Nucleus accumbens (tissue), 56 donors: ENCODE measurements at regions not wholly inside any gene's neighbourhood (a gene's known extent, or its start where the extent isn't known, plus 50 kb on each side); places are given as distances from the start of the nearest gene placed in this dataset.
"Not testable (repeated sequence)": the region's sequence is repeated elsewhere in the genome, so short reads cannot be mapped to it uniquely, and the experiment has no call there.

Experiments used
- DNase-seq, 56 donors: peaks; one replicate each; lab custom pipeline; 2025; lab: John Stamatoyannopoulos, UW

DNA sequence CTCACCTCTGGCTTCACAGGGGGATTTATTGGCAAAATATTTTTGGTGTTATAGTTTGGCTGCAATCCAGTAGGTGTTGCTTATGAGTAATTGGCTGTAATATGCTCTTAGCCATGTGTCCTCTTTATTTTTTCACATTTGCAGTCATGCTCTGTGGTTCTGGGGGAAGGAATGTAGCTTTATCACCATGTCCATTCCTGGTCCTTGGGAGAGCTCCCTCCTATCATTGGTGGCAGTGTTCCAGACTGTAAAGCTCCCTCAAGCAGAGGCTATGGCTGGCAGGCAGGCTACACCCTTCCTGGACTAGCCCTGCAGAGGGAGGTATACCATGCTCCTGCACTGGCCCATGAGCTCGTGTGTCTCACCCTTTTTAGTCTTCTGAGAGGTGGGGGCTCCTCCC, 120.0 kb upstream of the FSIP2 start:
- no peak for DNase-seq

DNA sequence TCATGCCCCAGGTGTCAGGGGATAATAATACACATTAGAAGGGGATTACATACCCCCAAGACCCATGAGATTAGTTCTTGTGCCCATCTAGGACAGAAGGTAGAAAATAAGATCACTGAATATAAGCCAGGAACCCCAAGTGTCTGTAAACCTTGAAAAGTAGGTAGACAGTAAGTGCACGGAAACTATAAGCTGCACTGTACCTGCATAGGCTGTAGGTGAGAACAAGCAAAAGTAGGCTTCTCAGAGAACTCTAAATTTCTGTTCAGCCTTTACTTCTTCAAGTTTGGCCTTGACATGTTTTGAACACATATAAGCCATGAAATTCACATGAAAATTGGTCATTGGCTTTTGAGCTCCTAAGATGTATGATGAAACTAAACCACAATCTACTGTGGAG, 113.0 kb upstream of the FSIP2 start:
- DNase-seq = no peak

DNA sequence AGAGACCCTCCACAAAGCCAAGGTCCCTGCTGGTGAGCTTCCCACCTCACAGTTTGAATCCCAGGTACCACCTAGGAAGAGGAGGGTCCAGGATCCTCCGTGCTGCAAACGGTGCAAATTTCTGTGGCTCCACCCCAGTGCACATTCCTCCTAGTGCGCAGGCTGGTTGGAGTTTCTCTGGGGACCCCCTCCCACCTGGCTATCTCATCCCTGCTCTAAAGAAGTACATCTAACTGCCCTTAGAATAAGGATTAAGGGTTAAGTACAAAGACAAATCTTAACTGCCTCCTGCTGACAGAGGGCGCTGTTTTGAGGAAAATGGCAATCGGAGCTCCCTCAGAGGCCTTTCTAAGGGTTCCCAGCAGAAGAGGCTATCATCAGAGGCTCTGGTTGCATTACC, 109.6 kb upstream of the FSIP2 start:
- no peak for DNase-seq

DNA sequence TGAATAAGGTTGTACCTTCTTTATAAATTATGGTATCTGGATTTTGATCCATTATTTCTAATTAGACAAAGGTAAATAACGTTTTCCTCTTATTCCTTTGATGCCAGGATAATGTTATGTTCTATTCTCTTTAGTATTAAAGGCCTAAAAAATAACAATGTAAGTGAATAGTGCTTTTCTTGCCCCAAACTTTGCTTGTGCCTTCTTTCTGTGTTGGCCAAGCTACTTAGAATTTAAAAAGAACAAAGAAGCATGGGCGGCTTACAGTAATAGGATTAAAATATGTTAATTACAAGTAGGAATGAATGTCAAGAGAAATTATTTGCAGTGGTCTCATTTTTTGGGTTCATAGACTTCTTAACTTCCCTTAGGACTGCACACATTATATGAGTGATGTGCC, 105.0 kb upstream of the FSIP2 start:
- DNase-seq = no peak

DNA sequence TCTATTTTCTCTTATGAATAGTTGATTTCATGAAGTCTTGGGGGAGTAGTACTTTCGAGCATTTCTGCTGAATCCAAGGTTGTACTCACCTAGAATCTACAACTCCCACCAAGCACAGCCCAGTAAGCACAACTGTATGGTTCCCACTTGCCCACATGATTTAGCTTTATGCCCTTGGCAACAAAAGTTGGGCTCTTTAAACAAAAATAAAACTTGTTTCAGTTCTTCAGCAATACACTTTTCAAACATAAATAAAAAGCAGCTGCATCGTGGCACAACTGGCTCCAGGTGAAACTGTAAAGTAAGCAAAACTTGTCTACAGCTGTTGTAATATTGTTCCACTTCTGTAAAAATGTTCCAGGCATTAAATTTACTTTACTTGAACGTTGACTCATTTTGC, 99.8 kb upstream of the FSIP2 start:
- no peak for DNase-seq

DNA sequence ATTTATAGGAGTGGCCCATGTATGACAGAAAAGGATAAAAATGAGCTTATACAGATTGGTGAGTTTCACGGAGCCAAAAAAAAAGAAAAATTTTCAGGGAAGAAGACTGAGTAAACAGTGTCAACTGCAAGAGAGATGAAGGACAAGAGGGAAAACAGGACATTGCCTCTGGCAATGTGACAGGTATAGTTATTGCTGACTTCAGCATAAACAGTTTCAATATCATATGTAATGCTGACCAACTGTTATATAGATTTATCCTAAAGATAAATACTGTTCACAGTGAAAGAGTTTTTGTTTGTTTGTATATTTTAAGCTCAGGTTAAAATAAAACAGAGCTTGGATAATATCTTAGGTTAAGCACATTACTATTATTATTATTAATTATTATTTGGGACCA, 98.0 kb upstream of the FSIP2 start:
- DNase-seq = no peak

DNA sequence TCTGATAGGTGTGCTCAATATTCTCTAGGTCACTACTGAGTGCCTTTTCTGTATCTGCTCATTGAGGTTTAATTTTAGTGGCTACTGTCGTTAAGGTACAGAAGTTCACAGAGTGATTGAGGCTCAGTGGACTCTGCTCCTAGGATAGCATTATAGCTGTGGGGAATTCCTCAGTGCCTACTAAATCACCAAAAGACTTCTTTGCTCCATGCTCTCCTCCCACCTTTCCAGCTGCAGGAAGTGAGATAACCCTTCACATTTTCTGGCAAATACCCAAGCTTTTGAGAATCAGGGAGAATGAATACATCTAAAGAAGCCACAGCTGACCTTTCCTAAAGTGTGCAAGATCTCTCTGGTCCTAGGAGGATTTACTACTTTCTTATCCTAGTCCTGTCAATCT, 95.2 kb upstream of the FSIP2 start:
- DNase-seq = no peak

DNA sequence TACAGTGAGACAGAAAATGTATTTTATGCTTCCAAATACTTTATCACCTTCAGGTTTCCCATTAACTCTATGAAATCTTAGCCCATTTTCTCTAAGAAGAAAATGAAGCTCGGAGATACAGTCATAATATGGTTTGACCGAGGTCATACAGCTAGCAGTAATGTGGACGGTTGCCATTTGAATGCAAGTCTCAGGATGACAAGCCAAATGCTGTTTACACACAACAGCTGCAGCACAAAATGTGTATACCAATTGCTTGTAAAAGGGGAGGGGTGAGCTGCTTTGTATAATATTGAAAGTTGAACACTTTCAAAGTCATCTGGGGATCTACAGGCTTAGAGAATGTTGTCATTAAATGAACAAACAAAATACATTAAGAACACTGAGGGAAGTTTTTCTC, 93.8 kb upstream of the FSIP2 start:
- DNase-seq = no peak

DNA sequence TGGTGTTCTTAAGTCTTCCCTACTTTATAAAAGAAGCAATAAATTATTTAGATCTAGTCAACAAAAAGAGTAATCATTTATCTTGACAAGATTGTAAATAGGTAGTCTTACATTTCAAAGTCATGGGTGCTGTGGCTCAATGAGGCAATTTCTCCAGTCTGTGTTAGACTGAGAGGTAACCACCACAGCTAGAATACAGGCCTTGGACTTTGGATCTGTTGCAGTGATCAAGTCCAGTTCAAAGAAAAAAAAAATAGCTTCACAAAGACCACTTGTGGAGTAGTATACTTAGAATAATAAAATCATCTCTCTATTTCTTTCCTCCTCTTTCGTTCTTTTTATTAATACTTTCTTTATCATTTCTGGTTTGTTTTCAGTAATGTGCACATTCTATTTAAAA, 93.1 kb upstream of the FSIP2 start:
- DNase-seq = no peak

DNA sequence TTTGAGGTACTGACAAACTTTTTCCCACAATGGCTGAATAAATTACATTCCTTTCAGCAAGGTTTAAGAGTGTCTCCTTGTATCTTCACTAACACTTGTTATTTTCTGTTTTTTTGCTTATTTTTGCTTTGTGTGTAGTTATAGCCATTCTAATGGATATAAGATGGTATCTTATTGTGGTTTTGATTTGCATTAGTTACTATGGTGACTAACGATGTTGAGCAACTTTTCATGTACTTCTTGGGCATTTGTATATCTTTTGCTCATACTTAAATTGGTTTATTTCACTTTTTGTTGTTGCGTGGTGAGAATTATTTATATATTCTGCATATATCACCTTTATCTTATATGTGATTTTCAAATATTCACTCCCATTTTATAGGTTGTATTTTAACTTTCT, 79.9 kb upstream of the FSIP2 start:
- no peak for DNase-seq

DNA sequence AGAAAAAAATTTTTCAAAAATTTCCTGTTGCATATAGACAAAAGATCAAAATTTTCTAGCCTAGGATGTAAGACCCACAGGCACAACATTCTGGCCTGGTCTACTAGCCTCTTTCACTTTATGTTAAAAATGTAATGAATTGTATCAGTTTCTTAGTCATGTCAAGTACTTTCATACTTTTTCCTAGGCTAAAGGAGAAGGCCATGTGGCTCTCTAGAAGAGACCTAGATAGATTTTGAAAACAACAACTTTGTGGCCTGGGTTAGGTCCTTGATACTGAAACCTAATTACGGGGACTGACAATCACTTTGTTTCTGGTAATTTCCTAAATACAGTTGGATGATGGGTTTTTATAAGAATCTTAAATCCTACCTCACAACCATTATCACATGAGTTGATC, 74.8 kb upstream of the FSIP2 start:
- DNase-seq = no peak

DNA sequence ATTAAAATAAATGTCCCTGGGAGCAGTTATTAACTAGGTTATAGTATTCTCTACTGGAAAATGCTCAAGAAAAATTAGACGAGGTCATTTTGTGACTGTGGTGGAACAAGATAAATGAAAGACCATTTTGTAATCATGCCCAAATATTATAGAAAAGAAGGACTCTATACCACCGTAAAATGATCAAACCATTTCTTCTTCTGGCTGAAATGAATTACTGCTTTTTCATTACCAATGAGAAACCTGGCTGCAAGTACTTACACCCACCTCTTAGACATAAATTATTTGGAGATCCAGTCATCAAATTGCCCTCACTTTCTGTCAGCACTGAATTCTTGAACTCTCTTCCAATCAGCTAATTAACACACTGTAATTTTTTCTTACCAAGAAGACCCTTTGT, 74.2 kb upstream of the FSIP2 start:
- DNase-seq = no peak

DNA sequence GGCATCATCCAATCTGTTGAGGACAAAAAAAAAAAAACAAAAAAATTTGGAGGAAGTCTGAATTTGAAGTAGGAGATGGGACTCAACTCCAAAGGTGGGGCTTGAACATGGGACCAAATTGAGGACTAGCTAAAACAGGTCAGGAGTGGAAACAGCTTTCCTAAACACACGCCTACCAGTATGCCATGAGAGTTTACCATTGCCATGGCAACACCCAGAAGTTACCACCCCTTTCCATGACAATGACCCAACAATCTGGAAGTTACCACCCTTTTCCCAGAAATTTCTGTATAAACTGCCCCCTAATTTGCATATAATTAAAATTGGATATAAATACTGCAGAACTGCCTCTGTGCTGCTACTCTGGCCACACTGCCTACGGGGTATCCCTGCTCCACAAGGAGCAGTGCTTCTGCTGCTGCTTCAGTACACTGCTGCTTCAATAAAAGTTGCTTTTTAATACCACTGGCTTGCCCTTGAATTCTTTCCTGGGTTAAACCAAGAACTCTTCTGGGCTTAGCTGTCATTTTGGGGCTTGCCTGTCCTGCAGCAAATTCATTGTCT, 73.3 kb upstream of the FSIP2 start:
- no peak for DNase-seq

DNA sequence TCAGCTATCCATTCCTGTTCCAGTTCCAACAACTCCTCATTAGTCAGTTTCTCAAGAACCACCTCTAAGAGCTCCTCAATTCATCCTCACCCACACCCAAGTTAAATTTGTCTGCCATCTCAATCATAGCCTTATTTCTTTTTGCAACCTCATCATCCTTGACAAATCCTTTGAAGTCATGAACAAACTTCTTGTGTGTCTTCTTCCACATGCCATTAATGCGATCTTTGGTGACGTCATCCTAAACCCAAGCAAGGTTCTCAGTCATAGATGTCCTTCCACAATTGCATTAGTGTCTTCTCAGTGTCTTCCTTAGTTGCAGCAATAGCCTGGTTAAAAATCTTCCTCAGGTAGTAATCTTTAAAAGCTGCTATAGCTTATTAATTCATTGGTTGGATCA, 71.2 kb upstream of the FSIP2 start:
- DNase-seq = no peak

DNA sequence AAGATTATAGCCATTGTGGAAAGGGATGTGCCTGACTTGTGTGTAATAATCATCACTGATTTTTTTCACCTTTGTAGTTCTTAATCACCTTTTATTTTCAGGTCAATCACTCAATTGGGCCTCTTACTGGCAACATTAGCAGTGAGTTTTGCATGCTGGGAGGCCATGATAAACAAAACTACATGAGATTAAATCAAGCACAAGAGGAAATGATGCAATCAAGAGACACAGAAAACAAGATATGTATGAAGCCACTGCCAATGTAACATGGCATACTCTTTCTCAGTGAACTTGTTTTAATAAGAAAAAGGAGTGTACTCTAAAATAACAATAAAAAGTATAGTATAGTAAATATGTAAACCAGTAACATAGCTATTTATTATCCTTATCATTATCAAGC, 69.9 kb upstream of the FSIP2 start:
- DNase-seq = no peak

DNA sequence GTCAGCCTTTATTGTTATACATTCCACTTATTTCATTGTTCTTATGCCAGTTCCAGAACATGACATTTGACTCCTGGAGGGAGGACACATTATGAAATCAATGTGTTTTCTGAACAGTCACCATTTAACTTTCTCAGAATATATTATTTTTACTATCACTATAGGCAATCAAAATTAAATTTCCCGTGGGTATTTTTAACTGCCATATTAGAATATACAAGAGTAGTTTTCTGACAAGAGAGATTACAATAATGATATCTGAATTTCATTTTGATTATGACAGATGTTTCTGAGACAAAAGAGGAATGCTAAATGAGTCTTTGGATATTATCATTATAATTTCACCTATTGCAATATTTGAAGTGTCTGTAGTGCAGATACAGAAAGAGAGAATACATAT, 64.4 kb upstream of the FSIP2 start:
- DNase-seq = no peak

DNA sequence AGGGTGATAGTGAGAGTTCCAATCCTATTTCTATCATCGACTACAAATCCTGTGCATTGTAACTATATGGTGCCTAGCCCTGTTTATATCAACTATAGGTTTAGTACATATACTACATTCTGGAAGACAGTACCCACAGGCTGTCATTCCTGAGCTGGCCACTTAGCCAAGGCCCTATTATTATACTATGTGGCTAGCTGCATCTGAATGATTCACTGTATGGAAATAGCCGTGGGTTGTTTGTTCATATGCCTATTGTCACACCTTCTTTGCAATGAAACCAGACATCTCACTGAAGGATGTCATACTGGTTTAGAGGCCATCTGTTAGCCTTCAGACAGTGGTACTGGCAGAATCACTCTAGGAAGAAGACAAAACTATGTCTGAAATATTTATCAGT, 62.3 kb upstream of the FSIP2 start:
- no peak for DNase-seq

DNA sequence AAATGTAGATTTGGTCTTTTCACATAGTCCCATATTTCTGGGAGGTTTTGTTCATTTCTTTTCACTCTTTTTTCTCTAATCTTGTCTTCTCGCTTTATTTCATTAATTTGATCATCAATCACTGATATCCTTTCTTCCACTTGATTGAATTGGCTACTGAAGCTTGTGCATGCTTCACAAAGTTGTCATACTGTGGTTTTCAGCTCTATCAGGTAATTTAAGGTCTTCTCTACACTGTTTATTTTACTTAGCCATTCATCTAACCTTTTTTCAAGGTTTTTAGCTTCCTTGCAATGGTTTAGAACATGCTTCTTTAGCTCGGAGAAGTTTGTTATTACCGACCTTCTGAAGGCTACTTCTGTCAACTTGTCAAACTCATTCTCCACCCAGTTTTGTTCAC, 51.6 kb upstream of the FSIP2 start:
- not testable (repeated sequence) for DNase-seq

DNA sequence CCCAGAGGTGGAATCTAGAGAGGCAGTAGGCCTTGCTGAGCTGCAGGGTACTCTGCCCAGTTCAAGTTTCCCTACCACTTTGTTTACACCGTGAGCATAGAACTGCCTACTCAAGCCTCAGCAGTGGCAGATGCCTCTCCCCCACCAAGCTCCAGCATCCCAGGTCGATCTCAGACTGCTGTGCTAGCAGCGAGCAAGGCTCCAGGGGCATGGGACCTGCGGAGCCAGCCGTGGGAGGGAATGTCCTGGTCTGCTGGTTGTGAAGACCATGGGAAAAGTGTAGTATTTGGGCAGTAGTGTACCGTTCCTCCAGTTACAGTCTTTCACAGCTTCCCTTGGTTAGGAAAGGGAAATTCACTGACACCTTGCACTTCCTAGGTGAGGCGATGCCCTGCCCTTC, 50.6 kb upstream of the FSIP2 start:
- DNase-seq = no peak
